ENCODE measurements at regions not wholly inside any gene's neighbourhood (a gene's known extent, or its start where the extent isn't known, plus 50 kb on each side); places are given as distances from the start of the nearest gene placed in this dataset.

- ChIA-PET POLR2A (no interaction called here), CTCF (no interaction called here)
- no peak for TF ChIP-seq CTCF (IDR thresholded peaks at IDR 0.05; ENCODE audit: control extremely low read depth, extremely low read depth, low read depth, missing control alignments)
- DNase-seq (ENCODE audit: extremely low spot score): no peak
These were observed 72.7 kb upstream of the SLITRK1 start for GRCh38 chr13:83955011-83955410.

GRCh38 chr13:83953916-83954315, 71.6 kb upstream of the SLITRK1 start:
- DNase-seq (ENCODE audit: extremely low spot score): no peak
- ChIA-PET CTCF (no interaction called here), POLR2A (no interaction called here)
- TF ChIP-seq CTCF (IDR thresholded peaks at IDR 0.05; ENCODE audit: control extremely low read depth, extremely low read depth, low read depth, missing control alignments): no peak

- DNase-seq (ENCODE audit: extremely low spot score): no peak
- CTCF ChIA-PET: interaction anchor here (1.0 kb wide), 1 partner anchor 9 kb away, joined by 3 read pairs; no protein-coding TSS in a partner anchor
- POLR2A ChIA-PET: no interaction called here
- no peak for TF ChIP-seq CTCF (IDR thresholded peaks at IDR 0.05; ENCODE audit: control extremely low read depth, extremely low read depth, low read depth, missing control alignments)
These were observed 68.0 kb upstream of the SLITRK1 start for GRCh38 chr13:83950293-83950692.

GRCh38 chr13:83943530-83944279, 61.4 kb upstream of the SLITRK1 start:
- POLR2A ChIA-PET: no interaction called here
- CTCF ChIA-PET: interaction anchor here (1.0 kb wide), 1 partner anchor 18 kb away, joined by 3 read pairs; no protein-coding TSS in a partner anchor
- DNase-seq (ENCODE audit: extremely low spot score): no peak

GRCh38 chr13:83941701-83942335, 59.5 kb upstream of the SLITRK1 start:
- no peak for TF ChIP-seq CTCF (IDR thresholded peaks at IDR 0.05; ENCODE audit: control extremely low read depth, extremely low read depth, low read depth, missing control alignments)
- ChIA-PET CTCF (no interaction called here), POLR2A (no interaction called here)
- no peak for DNase-seq (ENCODE audit: extremely low spot score)

More at GRCh38 chr13:83943530-83944279, 61.4 kb upstream of the SLITRK1 start:
- TF ChIP-seq CTCF (IDR thresholded peaks at IDR 0.05; ENCODE audit: control extremely low read depth, extremely low read depth, low read depth, missing control alignments): no peak

- DNase-seq (ENCODE audit: extremely low spot score): no peak
- no peak for TF ChIP-seq CTCF (IDR thresholded peaks at IDR 0.05; ENCODE audit: control extremely low read depth, extremely low read depth, low read depth, missing control alignments)
- ChIA-PET POLR2A (no interaction called here), CTCF (interaction anchor here (1.1 kb wide), 1 partner anchor 10 kb away, joined by 3 read pairs; no protein-coding TSS in a partner anchor)
These were observed 58.5 kb upstream of the SLITRK1 start for GRCh38 chr13:83940742-83941141.

All from GM10248 (cell line).